CD14-positive monocyte (primary cell): ENCODE measurements at regions not wholly inside any gene's neighbourhood (a gene's known extent, or its start where the extent isn't known, plus 50 kb on each side); places are given as distances from the start of the nearest gene placed in this dataset.

Source experiments
- DNase-seq, 3 donors: peaks; one replicate each; pipeline ENCODE4 v3.0.0-alpha.2; 2011 to 2022
- H2AFZ ChIP-seq: 2 replicates; pipeline ENCODE4 v1.6.0; 2012; ENCODE audit warnings: mild to moderate bottlenecking, low read depth, low read length, inconsistent platforms; ENCODE audit not compliant: insufficient read depth, poor library complexity, severe bottlenecking
- H3K27ac ChIP-seq, 2 donors: 1 replicate in 1 of 2; 2 replicates in 1 of 2; pipeline ENCODE4 v1.5.1; 2012 to 2013; ENCODE audit warnings: low read length in 2 of 2, control low read depth in 1 of 2, inconsistent platforms in 1 of 2, low read depth in 1 of 2, mild to moderate bottlenecking in 1 of 2
- H3K27me3 ChIP-seq, 2 donors: one replicate each; pipeline versions ENCODE4 v1.6.0 to v1.6.1; 2011 to 2013; ENCODE audit warnings: low read length in 2 of 2; ENCODE audit not compliant: control insufficient read depth in 2 of 2, insufficient read depth in 2 of 2
- H3K36me3 ChIP-seq, 2 donors: replicated peaks in 1 of 2; 1 replicate in 1 of 2; 2 replicates in 1 of 2; pipeline versions ENCODE4 v1.5.1 to v1.6.1; 2012 to 2013; ENCODE audit warnings: low read length in 2 of 2, control low read depth in 1 of 2, inconsistent platforms in 1 of 2, mild to moderate bottlenecking in 1 of 2; ENCODE audit not compliant: insufficient read depth in 2 of 2, control insufficient read depth in 1 of 2
- H3K4me1 ChIP-seq, 2 donors: 1 replicate in 1 of 2; 2 replicates in 1 of 2; pipeline versions ENCODE4 v1.5.1 to v1.6.1; 2012 to 2013; ENCODE audit warnings: low read length in 2 of 2, control low read depth in 1 of 2, inconsistent platforms in 1 of 2, mild to moderate bottlenecking in 1 of 2, moderate library complexity in 1 of 2; ENCODE audit not compliant: insufficient read depth in 2 of 2, control insufficient read depth in 1 of 2
- H3K4me2 ChIP-seq: replicated peaks from 2 replicates; pipeline ENCODE3; 2012; ENCODE audit warnings: low read length, moderate library complexity, mild to moderate bottlenecking; ENCODE audit not compliant: poor library complexity, severe bottlenecking; ENCODE audit errors: extremely low read depth
- H3K4me3 ChIP-seq, 3 experiments: fragments of 200-600 bp in 1 of 3; sonication (generic) in 1 of 3; replicated peaks in 1 of 3; 1 replicate in 2 of 3; 2 replicates in 1 of 3; pipeline ENCODE4 v1.5.1; 2011 to 2013; ENCODE audit warnings: low read length in 3 of 3, mild to moderate bottlenecking in 3 of 3, control low read depth in 2 of 3, low read depth in 2 of 3, inconsistent platforms in 1 of 3, moderate library complexity in 1 of 3
- H3K79me2 ChIP-seq: 2 replicates; pipeline ENCODE4 v1.6.0; 2012; ENCODE audit warnings: mild to moderate bottlenecking, control low read depth, inconsistent platforms, low read length, moderate library complexity; ENCODE audit not compliant: insufficient read depth
- H3K9ac ChIP-seq: 2 replicates; pipeline ENCODE4 v1.6.0; 2017; ENCODE audit warnings: low read length, mild to moderate bottlenecking; ENCODE audit not compliant: insufficient read depth, poor library complexity, severe bottlenecking
- H3K9me3 ChIP-seq, 2 donors: replicated peaks in 1 of 2; 1 replicate in 1 of 2; 2 replicates in 1 of 2; pipeline versions ENCODE4 v1.5.1 to v1.6.1; 2012 to 2013; ENCODE audit warnings: low read length in 2 of 2, control low read depth in 1 of 2; ENCODE audit not compliant: control insufficient read depth in 1 of 2, insufficient read depth in 1 of 2
- H4K20me1 ChIP-seq: 2 replicates; pipeline ENCODE4 v1.6.0; 2012; ENCODE audit warnings: mild to moderate bottlenecking, low read length, control low read depth, moderate library complexity; ENCODE audit not compliant: insufficient read depth
- H3K27ac Mint-ChIP-seq, 7 donors: one replicate each; pipeline ENCODE4 v1.8.0; 2020; ENCODE audit warnings: mild to moderate bottlenecking in 7 of 7, mixed read lengths in 7 of 7, moderate library complexity in 6 of 7, inconsistent platforms in 2 of 7
- H3K27me3 Mint-ChIP-seq, 3 donors: one replicate each; pipeline ENCODE4 v1.8.0; 2021 to 2022; ENCODE audit warnings: low read depth in 3 of 3, mild to moderate bottlenecking in 3 of 3, mixed read lengths in 3 of 3, moderate library complexity in 3 of 3, inconsistent platforms in 1 of 3
- H3K36me3 Mint-ChIP-seq, 2 donors: one replicate each; pipeline ENCODE4 v1.8.0; 2020; ENCODE audit warnings: mixed read lengths in 2 of 2, inconsistent platforms in 1 of 2, mild to moderate bottlenecking in 1 of 2
- H3K4me1 Mint-ChIP-seq: one replicate; pipeline ENCODE4 v1.8.0; 2020; ENCODE audit warnings: mild to moderate bottlenecking, mixed read lengths
- H3K4me3 Mint-ChIP-seq, 2 donors: one replicate each; pipeline ENCODE4 v1.8.0; 2020; ENCODE audit warnings: mild to moderate bottlenecking in 2 of 2, mixed read lengths in 2 of 2, moderate library complexity in 1 of 2
- H3K9me3 Mint-ChIP-seq, 7 donors: one replicate each; pipeline ENCODE4 v1.8.0; 2020 to 2022; ENCODE audit warnings: mixed read lengths in 7 of 7, mild to moderate bottlenecking in 6 of 7, moderate library complexity in 6 of 7, inconsistent platforms in 2 of 7
- CTCF ChIP-seq: fragments of 200-600 bp; IDR thresholded peaks from one replicate; pipeline ENCODE4 v1.8.0; 2022; ENCODE audit warnings: antibody characterized with exemption, mild to moderate bottlenecking
- WGBS: methylation state at CpG from one replicate; pipeline ENCODE4 v1.1.5; 2013; ENCODE audit warnings: missing lambda C conversion rate; ENCODE audit not compliant: insufficient coverage; 5-methylcytosine and 5-hydroxymethylcytosine counted together
- intact Hi-C, 2 donors: fragments of 100-400 bp; cut with micrococcal nuclease; formaldehyde crosslinking; loops; one replicate each; pipeline versions ENCODE4 v1.15.0 to v1.15.1; 2023

GRCh38 chr1:99122039-99122438 is 117.4 kb upstream of the PLPPR5 start:
- Histone ChIP-seq H3K4me2 (no peak overlapping the region), H4K20me1 (no peaks in the 10 kb centered on the region), H3K36me3 (no peaks in the 10 kb centered on the region), H3K27ac (no peak overlapping the region), H3K4me1 (no peaks in the 10 kb centered on the region), H2AFZ (no peak overlapping the region), H3K9ac (no peak overlapping the region), H3K9me3 (no peaks in the 10 kb centered on the region), H3K79me2 (no peaks in the 10 kb centered on the region), H3K27me3 (no peaks in the 10 kb centered on the region), H3K4me3 (no peak overlapping the region)
- DNase-seq, result no peak
- no peak overlapping the region for H3K27ac Mint-ChIP-seq
- no peak for TF ChIP-seq CTCF
- peaks cover 1 to 2% (median 1%) of the 10 kb centered on the region in 3 donors for H3K27me3 Mint-ChIP-seq
- peaks cover 0 to 3% (median 0%) of the 10 kb centered on the region in 7 donors for H3K9me3 Mint-ChIP-seq
- H3K4me1 Mint-ChIP-seq, result no peaks in the 10 kb centered on the region
- no peak overlapping the region for H3K4me3 Mint-ChIP-seq
- intact Hi-C loops, result no loop called here
- 100% methylated on average over 2 of the region's 4 CpGs for WGBS
- H3K36me3 Mint-ChIP-seq, result no peaks in the 10 kb centered on the region

GRCh38 chr1:99123936-99124335 is 119.3 kb upstream of the PLPPR5 start:
- Histone ChIP-seq H3K27me3 (no peaks in the 10 kb centered on the region), H3K79me2 (no peaks in the 10 kb centered on the region), H3K4me1 (no peaks in the 10 kb centered on the region), H3K9ac (no peak overlapping the region), H3K4me3 (no peak overlapping the region), H3K36me3 (no peaks in the 10 kb centered on the region), H3K9me3 (no peaks in the 10 kb centered on the region), H2AFZ (no peak overlapping the region), H3K27ac (no peak overlapping the region), H3K4me2 (no peak overlapping the region), H4K20me1 (no peaks in the 10 kb centered on the region)
- DNase-seq, result no peak
- Mint-ChIP-seq H3K27ac (no peak overlapping the region), H3K9me3 (peaks cover 0 to 5% (median 0%) of the 10 kb centered on the region in 7 donors), H3K4me3 (no peak overlapping the region), H3K4me1 (no peaks in the 10 kb centered on the region), H3K27me3 (peaks cover 0 to 2% (median 1%) of the 10 kb centered on the region in 3 donors), H3K36me3 (no peaks in the 10 kb centered on the region)
- intact Hi-C loops, result no loop called here
- no peak for TF ChIP-seq CTCF
